A673 (cell line): ENCODE measurements at regions not wholly inside any gene's neighbourhood (a gene's known extent, or its start where the extent isn't known, plus 50 kb on each side); places are given as distances from the start of the nearest gene placed in this dataset.

Experiments
- EZH2 ChIP-seq: fragments of 200-600 bp; sonication (generic); IDR thresholded peaks from 2 replicates; pipeline ENCODE4 v1.6.1; 2017; ENCODE audit warnings: borderline replicate concordance, low read depth, mild to moderate bottlenecking, mixed read lengths, antibody characterized with exemption, low read length; ENCODE audit not compliant: poor library complexity, severe bottlenecking
- TF ChIP-seq, protein P1 (sequence below): fragments of 300-800, 200-600 bp; sonication (generic); conservative IDR thresholded peaks from 2 replicates; pipeline ENCODE4 v1.5.1; 2017; ENCODE audit warnings: low read depth, mild to moderate bottlenecking, antibody characterized with exemption, low read length, moderate library complexity, mixed read lengths

GRCh38 chr9:124099860-124100259 lies 88.3 kb downstream of the LHX2 start:
- TF ChIP-seq, protein P1, sequence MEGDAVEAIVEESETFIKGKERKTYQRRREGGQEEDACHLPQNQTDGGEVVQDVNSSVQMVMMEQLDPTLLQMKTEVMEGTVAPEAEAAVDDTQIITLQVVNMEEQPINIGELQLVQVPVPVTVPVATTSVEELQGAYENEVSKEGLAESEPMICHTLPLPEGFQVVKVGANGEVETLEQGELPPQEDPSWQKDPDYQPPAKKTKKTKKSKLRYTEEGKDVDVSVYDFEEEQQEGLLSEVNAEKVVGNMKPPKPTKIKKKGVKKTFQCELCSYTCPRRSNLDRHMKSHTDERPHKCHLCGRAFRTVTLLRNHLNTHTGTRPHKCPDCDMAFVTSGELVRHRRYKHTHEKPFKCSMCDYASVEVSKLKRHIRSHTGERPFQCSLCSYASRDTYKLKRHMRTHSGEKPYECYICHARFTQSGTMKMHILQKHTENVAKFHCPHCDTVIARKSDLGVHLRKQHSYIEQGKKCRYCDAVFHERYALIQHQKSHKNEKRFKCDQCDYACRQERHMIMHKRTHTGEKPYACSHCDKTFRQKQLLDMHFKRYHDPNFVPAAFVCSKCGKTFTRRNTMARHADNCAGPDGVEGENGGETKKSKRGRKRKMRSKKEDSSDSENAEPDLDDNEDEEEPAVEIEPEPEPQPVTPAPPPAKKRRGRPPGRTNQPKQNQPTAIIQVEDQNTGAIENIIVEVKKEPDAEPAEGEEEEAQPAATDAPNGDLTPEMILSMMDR, result no peak
- no peak for TF ChIP-seq EZH2
